NCI-H345 treated with DMSO at 0.1 percent for 48 hours (cell line): ENCODE measurements at regions not wholly inside any gene's neighbourhood (a gene's known extent, or its start where the extent isn't known, plus 50 kb on each side); places are given as distances from the start of the nearest gene placed in this dataset.

ENCODE experiments used
- DNase-seq: peaks from one replicate; lab custom pipeline; 2025; ENCODE audit not compliant: unreplicated experiment; lab: John Stamatoyannopoulos, UW

- no peak for DNase-seq
Measured at GRCh38 chr18:77736842-77737241, 487.2 kb downstream of the GALR1 start.

DNA sequence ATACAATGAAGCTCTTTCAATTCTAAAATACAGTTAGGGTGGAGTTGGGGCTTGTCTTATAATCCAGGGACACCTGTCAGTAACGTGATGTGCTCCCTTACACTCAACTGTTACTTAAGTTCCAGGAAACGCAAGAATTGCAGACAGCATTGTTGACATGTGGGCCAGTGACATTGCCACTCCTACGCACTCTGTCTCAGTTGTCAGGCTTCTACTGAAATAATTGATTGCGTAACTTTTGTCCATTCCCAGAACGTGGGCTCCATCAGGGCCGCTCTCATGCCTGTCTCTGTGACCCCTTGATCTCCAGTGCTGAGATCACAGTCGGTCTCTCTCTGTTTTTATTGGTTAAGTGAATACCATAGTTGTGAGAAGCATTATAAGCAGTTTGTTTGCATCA, 487.8 kb downstream of the GALR1 start:
- DNase-seq: no peak

- DNase-seq: no peak
Measured at GRCh38 chr18:77749089-77749488, 499.4 kb downstream of the GALR1 start.

- DNase-seq: no peak
Measured at GRCh38 chr18:77750006-77750405, 500.4 kb downstream of the GALR1 start.

DNA sequence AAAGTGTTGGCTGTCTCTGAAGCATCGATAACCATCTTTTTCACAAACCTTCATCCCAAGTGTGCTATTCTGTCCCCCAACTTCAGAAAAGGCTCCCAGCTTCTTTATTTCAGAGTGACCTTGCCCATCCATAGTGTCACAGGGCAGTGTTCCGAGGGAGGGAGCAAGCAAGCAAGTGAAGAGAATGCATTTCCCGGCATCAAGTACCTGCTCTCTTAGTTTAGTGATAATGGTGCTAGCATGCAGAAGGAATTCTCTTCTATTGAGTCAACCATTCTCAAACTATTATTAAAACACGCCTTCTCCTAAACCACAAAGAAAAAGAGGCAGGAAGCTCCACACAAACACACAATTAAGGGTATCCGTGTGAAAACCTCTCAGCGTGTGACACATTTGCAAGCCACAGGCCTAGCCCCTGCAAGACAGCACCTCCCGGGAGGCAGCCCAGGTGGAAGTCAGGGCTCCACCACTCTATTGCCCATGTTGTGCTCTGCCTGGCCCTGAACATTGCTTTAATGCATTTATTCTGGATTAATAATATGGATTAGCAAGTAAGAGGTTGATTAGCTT, 504.9 kb downstream of the GALR1 start:
- no peak for DNase-seq

- no peak for DNase-seq
Measured at GRCh38 chr18:77755187-77755586, 505.5 kb downstream of the GALR1 start.

- DNase-seq: no peak
Measured at GRCh38 chr18:77761332-77761731, 511.7 kb downstream of the GALR1 start.

DNA sequence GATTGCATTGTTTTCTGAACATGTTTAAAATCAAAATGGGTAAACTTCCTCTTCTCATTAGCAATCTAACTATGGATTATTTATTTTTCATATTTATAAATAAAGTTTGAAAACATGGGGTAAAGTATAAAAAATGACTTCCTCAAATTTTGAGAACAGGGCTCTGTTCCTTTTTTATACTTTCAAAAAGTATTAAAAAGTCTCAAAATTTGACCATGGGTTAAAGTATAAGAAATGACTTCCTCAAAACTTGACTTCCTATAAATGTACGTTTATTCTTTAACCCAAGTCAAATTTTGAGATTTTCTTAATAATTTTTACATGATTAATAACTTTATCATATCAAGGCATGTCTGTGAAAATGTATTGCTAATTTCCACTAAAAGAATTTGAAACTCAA, 512.4 kb downstream of the GALR1 start:
- DNase-seq: no peak

- DNase-seq: no peak
Measured at GRCh38 chr18:77762642-77763041, 513.0 kb downstream of the GALR1 start.

GRCh38 chr18:77763530-77764145, 514.0 kb downstream of the GALR1 start:
- no peak for DNase-seq

- peak; percentile 76 for DNase-seq
Measured at GRCh38 chr18:77765468-77765867, 515.8 kb downstream of the GALR1 start.

DNA sequence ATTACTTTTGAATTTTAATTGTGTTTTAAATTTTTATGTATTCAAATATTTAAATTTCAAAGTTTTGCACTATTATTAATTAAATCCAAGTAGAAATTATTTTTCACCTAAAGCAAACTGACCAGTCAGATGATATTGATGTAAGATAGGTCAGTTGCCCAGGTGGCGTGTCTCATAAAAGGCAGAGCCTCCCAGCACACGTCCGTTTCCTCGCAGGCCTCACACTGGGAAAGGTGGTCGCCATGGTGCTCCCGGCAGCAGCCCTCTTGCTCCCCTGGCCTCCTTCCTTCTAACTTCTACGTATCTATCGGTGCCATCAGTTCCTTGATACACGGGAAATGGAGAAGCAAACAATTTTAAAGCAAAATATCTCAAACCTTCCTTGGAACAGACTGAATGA, 516.8 kb downstream of the GALR1 start:
- DNase-seq: no peak

DNA sequence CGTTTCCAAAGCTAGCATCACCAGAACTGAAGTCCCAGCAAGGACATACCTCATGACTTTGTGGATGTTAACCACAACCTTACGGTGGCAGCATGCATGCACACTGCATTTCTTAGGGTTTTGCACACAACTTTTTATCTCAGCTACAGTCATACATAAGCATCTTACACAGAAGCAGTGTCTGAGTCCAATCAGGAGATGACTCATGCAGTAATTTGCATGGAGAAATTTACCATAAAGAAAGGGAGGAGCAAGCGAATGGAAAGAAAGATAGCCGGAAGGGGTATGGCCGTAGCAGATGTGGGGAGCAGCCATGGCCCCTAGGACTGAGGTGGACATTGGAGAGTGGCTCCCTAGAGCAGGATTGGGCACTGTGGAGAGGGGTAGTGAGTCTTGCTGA, 522.5 kb downstream of the GALR1 start:
- no peak for DNase-seq

- no peak for DNase-seq
Measured at GRCh38 chr18:77776104-77776503, 526.5 kb downstream of the GALR1 start.

GRCh38 chr18:77777163-77777562, 527.5 kb downstream of the GALR1 start:
- DNase-seq: no peak

- peak; percentile 13 for DNase-seq
Measured at GRCh38 chr18:77784759-77785379, 535.2 kb downstream of the GALR1 start.

- DNase-seq: no peak
Measured at GRCh38 chr18:77785415-77785975, 535.8 kb downstream of the GALR1 start.

GRCh38 chr18:77803024-77803423, 553.4 kb downstream of the GALR1 start:
- DNase-seq: no peak

GRCh38 chr18:77804382-77804781, 554.7 kb downstream of the GALR1 start:
- no peak for DNase-seq

DNA sequence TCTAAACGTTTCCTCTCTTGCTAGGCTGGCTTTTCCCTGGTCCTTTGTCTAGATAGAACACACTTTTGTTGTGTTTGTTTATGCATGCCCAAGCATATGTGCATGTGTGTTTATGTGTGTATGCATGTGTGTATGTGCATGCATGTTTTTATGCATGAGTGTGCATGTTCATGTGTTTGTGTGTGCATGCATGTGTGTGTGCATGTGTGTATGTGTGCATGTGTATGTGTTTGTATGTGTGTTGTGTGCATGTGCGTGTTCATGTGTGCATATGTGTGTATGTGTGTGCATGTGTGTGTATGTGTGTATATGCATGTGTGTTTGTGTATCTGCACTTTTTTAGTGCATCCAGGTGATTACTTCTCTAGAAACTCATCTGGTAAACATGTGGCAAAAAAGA, 558.0 kb downstream of the GALR1 start:
- no peak for DNase-seq

DNA sequence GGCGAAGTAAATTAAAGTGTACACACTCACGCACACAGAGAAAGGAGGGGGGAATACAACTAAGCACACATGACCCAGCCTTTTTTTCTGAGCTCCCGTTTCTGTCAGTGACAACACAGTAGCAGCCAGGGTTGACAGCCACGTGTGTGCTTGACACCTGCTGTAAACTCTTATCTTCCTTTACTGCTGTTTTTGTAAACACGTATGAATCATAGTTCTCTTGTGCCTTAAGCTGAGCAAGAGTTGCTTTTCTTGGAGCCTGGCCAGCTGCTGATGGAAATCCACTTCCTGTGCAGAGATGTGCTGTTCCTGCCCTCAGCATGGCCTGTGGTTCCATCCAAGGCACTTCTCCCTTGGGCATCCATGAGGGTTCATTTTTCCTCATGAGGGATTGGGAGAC, 561.9 kb downstream of the GALR1 start:
- peak; percentile 98 for DNase-seq

- DNase-seq: no peak
Measured at GRCh38 chr18:77815666-77816338, 566.2 kb downstream of the GALR1 start.
